Aorta (tissue), 5 donors: ENCODE measurements at regions not wholly inside any gene's neighbourhood (a gene's known extent, or its start where the extent isn't known, plus 50 kb on each side); places are given as distances from the start of the nearest gene placed in this dataset.

Source experiments
- ATAC-seq: fragments of 200-7000 bp; cut with Tn5 transposase; one replicate; pipeline ENCODE4 v1.9.1; 2022; ENCODE audit warnings: moderate library complexity; ENCODE audit not compliant: low FRiP score
- DNase-seq, 2 donors: peaks; one replicate each; pipeline ENCODE4 v3.0.0-alpha.2; 2020
- H3K27ac ChIP-seq, 2 donors: one replicate each; pipeline ENCODE4 v1.5.1; 2013; ENCODE audit warnings: low read length in 2 of 2, mild to moderate bottlenecking in 2 of 2, moderate library complexity in 2 of 2, control low read depth in 1 of 2, inconsistent platforms in 1 of 2, low read depth in 1 of 2
- H3K27me3 ChIP-seq, 2 donors: one replicate each; pipeline ENCODE4 v1.6.1; 2013; ENCODE audit warnings: control low read depth in 1 of 2, low read length in 1 of 2, mild to moderate bottlenecking in 1 of 2, moderate library complexity in 1 of 2; ENCODE audit not compliant: insufficient read depth in 2 of 2, control insufficient read depth in 1 of 2
- H3K36me3 ChIP-seq, 2 donors: one replicate each; pipeline ENCODE4 v1.6.1; 2013; ENCODE audit warnings: control low read depth in 1 of 2, low read length in 1 of 2, mild to moderate bottlenecking in 1 of 2; ENCODE audit not compliant: insufficient read depth in 2 of 2, control insufficient read depth in 1 of 2
- H3K4me1 ChIP-seq, 2 donors: one replicate each; pipeline ENCODE4 v1.6.1; 2013; ENCODE audit warnings: low read length in 2 of 2, control low read depth in 1 of 2, mild to moderate bottlenecking in 1 of 2, moderate library complexity in 1 of 2; ENCODE audit not compliant: insufficient read depth in 2 of 2, control insufficient read depth in 1 of 2
- H3K4me3 ChIP-seq, 2 donors: one replicate each; pipeline ENCODE4 v1.5.1; 2013; ENCODE audit warnings: low read length in 2 of 2, control low read depth in 1 of 2, mild to moderate bottlenecking in 1 of 2
- H3K9me3 ChIP-seq: one replicate; pipeline ENCODE4 v1.6.1; 2013; ENCODE audit warnings: mild to moderate bottlenecking, low read length; ENCODE audit not compliant: control insufficient read depth
- WGBS, 2 donors: extraction: QIAGEN DNeasy Blood & Tissue Kit; methylation state at CpG; one replicate each; pipeline ENCODE4 v1.1.7; 2013; 5-methylcytosine and 5-hydroxymethylcytosine counted together
- intact Hi-C, 2 donors: fragments of 100-400 bp; cut with DNase I; formaldehyde crosslinking; loops; one replicate each; pipeline versions ENCODE4 v1.14.2 to v1.15.0; 2022
- donor health status: healthy with polysubstance abuse.
- donor health status: Bipolar disorder and iron deficiency.
- donor health status: DM: no; HTN: no; CAD: no.
- donor health status: DM: no; HTN: no; CAD: no.
- donor health status: DM: yes; HTN: yes; CAD: no.

GRCh38 chr20:11546939-11547338, 370.8 kb upstream of the BTBD3 start:
- ATAC-seq = no peak
- intact Hi-C loops = loop anchor here (5.0 to 10.0 kb wide), 5 partner anchors 252 to 1112 kb away; partner anchors contain the start of genes JAG1 (in 2 of the 2), MKKS (in 1 of the 2) and SLX4IP (in 1 of the 2)
- 72 to 75% methylated on average over 7 of the region's 7 CpGs for WGBS, 2 donors
- DNase-seq = no peak
- Histone ChIP-seq H3K4me3 (no peak overlapping the region), H3K27me3 (peaks cover 0 to under 1% of the 10 kb centered on the region in 2 donors), H3K4me1 (no peaks in the 10 kb centered on the region), H3K9me3 (no peaks in the 10 kb centered on the region), H3K27ac (no peak overlapping the region), H3K36me3 (no peaks in the 10 kb centered on the region)

GRCh38 chr20:11549172-11550103, 368.3 kb upstream of the BTBD3 start:
- Histone ChIP-seq H3K4me3 (no peak overlapping the region), H3K27ac (no peak overlapping the region), H3K4me1 (no peaks in the 10 kb centered on the region), H3K36me3 (no peaks in the 10 kb centered on the region), H3K9me3 (no peaks in the 10 kb centered on the region), H3K27me3 (peaks cover 0 to 2% of the 10 kb centered on the region in 2 donors)
- 53 to 56% methylated on average over 6 of the region's 6 CpGs for WGBS, 2 donors
- ATAC-seq (no peak), DNase-seq (no peak)
- intact Hi-C loops = loop anchor here (5.0 to 10.0 kb wide), 5 partner anchors 255 to 1115 kb away; partner anchors contain the start of genes JAG1 (in 2 of the 2), MKKS (in 1 of the 2) and SLX4IP (in 1 of the 2)

GRCh38 chr20:11550657-11551338, 366.9 kb upstream of the BTBD3 start:
- DNase-seq = no peak
- Histone ChIP-seq H3K4me1 (no peaks in the 10 kb centered on the region), H3K9me3 (no peaks in the 10 kb centered on the region), H3K36me3 (no peaks in the 10 kb centered on the region), H3K27me3 (peaks cover 0 to 2% of the 10 kb centered on the region in 2 donors), H3K4me3 (no peak overlapping the region), H3K27ac (no peak overlapping the region)
- no peak for ATAC-seq
- intact Hi-C loops = no loop called here
- WGBS, 2 donors = 81 to 87% methylated on average over 8 of the region's 8 CpGs

GRCh38 chr20:11551479-11551878, 366.2 kb upstream of the BTBD3 start:
- ATAC-seq (no peak), DNase-seq (no peak)
- no peaks in the 10 kb centered on the region for H3K4me1 ChIP-seq
- no peak overlapping the region for H3K27ac ChIP-seq
- H3K9me3 ChIP-seq = no peaks in the 10 kb centered on the region
- intact Hi-C loops = no loop called here
- H3K36me3 ChIP-seq = no peaks in the 10 kb centered on the region
- H3K27me3 ChIP-seq = peaks cover 0 to 2% of the 10 kb centered on the region in 2 donors
- no peak overlapping the region for H3K4me3 ChIP-seq

GRCh38 chr20:11553603-11554002, 364.1 kb upstream of the BTBD3 start:
- no peak overlapping the region for H3K27ac ChIP-seq
- no peaks in the 10 kb centered on the region for H3K4me1 ChIP-seq
- ATAC-seq (no peak), DNase-seq (no peak)
- intact Hi-C loops = no loop called here
- H3K27me3 ChIP-seq = peaks cover 0 to 2% of the 10 kb centered on the region in 2 donors
- H3K4me3 ChIP-seq = no peak overlapping the region
- 63 to 72% methylated on average over 4 of the region's 4 CpGs for WGBS, 2 donors
- peaks cover 0 to under 1% of the 10 kb centered on the region in 2 donors for H3K36me3 ChIP-seq
- H3K9me3 ChIP-seq = no peaks in the 10 kb centered on the region

GRCh38 chr20:11555510-11555909, 362.2 kb upstream of the BTBD3 start:
- intact Hi-C loops = no loop called here
- Histone ChIP-seq H3K36me3 (peaks cover 0 to 2% of the 10 kb centered on the region in 2 donors), H3K4me1 (no peaks in the 10 kb centered on the region), H3K27me3 (peaks cover 0 to 2% of the 10 kb centered on the region in 2 donors), H3K4me3 (no peak overlapping the region), H3K9me3 (peaks cover 1% of the 10 kb centered on the region), H3K27ac (no peak overlapping the region)
- ATAC-seq (no peak), DNase-seq (no peak)
- WGBS, 2 donors = 88 to 94% methylated on average over 2 of the region's 2 CpGs

- no peaks in the 10 kb centered on the region for H3K4me1 ChIP-seq
- WGBS, 2 donors = 59 to 66% methylated on average over 2 of the region's 2 CpGs
- DNase-seq = no peak
- peaks cover 0 to 2% of the 10 kb centered on the region in 2 donors for H3K36me3 ChIP-seq
- intact Hi-C loops = no loop called here
- peaks cover 0 to 2% of the 10 kb centered on the region in 2 donors for H3K27me3 ChIP-seq
- no peak overlapping the region for H3K27ac ChIP-seq
- H3K4me3 ChIP-seq = no peak overlapping the region
- ATAC-seq = no peak
- peaks cover 1% of the 10 kb centered on the region for H3K9me3 ChIP-seq
These were observed 361.3 kb upstream of the BTBD3 start for GRCh38 chr20:11556410-11556809.

GRCh38 chr20:11564491-11564890, 353.2 kb upstream of the BTBD3 start:
- Histone ChIP-seq H3K4me1 (no peaks in the 10 kb centered on the region), H3K9me3 (no peaks in the 10 kb centered on the region), H3K4me3 (no peak overlapping the region), H3K27me3 (no peaks in the 10 kb centered on the region), H3K36me3 (no peaks in the 10 kb centered on the region), H3K27ac (no peak overlapping the region)
- ATAC-seq (no peak), DNase-seq (no peak)
- intact Hi-C loops = no loop called here
- 84 to 89% methylated on average over 5 of the region's 5 CpGs for WGBS, 2 donors
